HepG2 (cell line): ENCODE measurements at regions not wholly inside any gene's neighbourhood (a gene's known extent, or its start where the extent isn't known, plus 50 kb on each side); places are given as distances from the start of the nearest gene placed in this dataset.

Experiments
- ATAC-seq: fragments of 200-7000 bp; cut with Tn5 transposase; 3 replicates; pipeline ENCODE4 v1.9.1; 2020; ENCODE audit warnings: mild to moderate bottlenecking, moderate library complexity
- BruUV-seq: library from RNA; stranded (reverse); fragments of 400-500 nt; replicated peaks from 2 replicates; lab custom pipeline; 2021; lab: Mats Ljungman, UMichigan
- CTCF ChIA-PET: fragments of 300-600 bp; formaldehyde crosslinking; extraction: SDS; loops from one replicate; lab custom pipeline; 2021; ENCODE audit warnings: low total read pairs, inconsistent platforms, low intra/inter-chr PET ratio; lab: Yijun Ruan, JAX
- POLR2A ChIA-PET: fragments of 350-600 bp; sonication (Branson Sonifier 250); formaldehyde crosslinking; loops from one replicate; lab custom pipeline; 2020; ENCODE audit warnings: antibody characterized with exemption, inconsistent platforms; lab: Yijun Ruan, JAX
- DNase-seq: peaks from one replicate; pipeline ENCODE4 v3.0.0-alpha.2; 2015; ENCODE audit warnings: low spot score
- FAIRE-seq: peaks from 3 replicates; lab custom pipeline; 2011; peaks lifted over from hg19 to GRCh38; lab: Jason Lieb, UNC
- H2AFZ ChIP-seq: one replicate; pipeline ENCODE4 v1.6.1; 2011; ENCODE audit warnings: low read length, inconsistent platforms
- H3K27ac ChIP-seq: fragments of 300-600 bp; 3 replicates; pipeline ENCODE4 v1.8.0; 2011; ENCODE audit warnings: mixed run types, mild to moderate bottlenecking, mixed read lengths, low read length, inconsistent platforms; ENCODE audit not compliant: insufficient read depth; ENCODE audit errors: extremely low read length
- H3K27me3 ChIP-seq, 2 experiments: fragments of 200-600 bp in 1 of 2; 2 replicates in 1 of 2; 3 replicates in 1 of 2; pipeline versions ENCODE4 v1.6.0 to v1.8.0; 2011; ENCODE audit warnings: low read length in 2 of 2, mild to moderate bottlenecking in 2 of 2, moderate library complexity in 2 of 2, inconsistent platforms in 1 of 2; ENCODE audit not compliant: insufficient read depth in 2 of 2, control insufficient read depth in 1 of 2
- H3K36me3 ChIP-seq, 2 experiments: fragments of 200-600 bp in 1 of 2; replicated peaks in 1 of 2; 2 replicates in 1 of 2; 3 replicates in 1 of 2; pipeline versions ENCODE4 v1.5.1 to v1.8.0; 2011; ENCODE audit warnings: low read length in 2 of 2, inconsistent platforms in 1 of 2; ENCODE audit not compliant: insufficient read depth in 2 of 2, control insufficient read depth in 1 of 2
- H3K4me1 ChIP-seq: 2 replicates; pipeline ENCODE4 v1.5.1; 2012; ENCODE audit warnings: low read length, inconsistent platforms; ENCODE audit not compliant: insufficient read depth
- H3K4me2 ChIP-seq: 2 replicates; pipeline ENCODE4 v1.6.0; 2011; ENCODE audit warnings: low read depth, low read length, inconsistent platforms
- H3K4me3 ChIP-seq, 3 experiments: fragments of 200-600 bp in 1 of 3; sonication (generic), shearing (Covaris generic) in 1 of 3; replicated peaks in 1 of 3; 2 replicates each; pipeline ENCODE4 v1.5.1; 2011 to 2016; ENCODE audit warnings: low read length in 3 of 3, inconsistent platforms in 2 of 3, low read depth in 2 of 3, mild to moderate bottlenecking in 2 of 3, control low read depth in 1 of 3, mixed read lengths in 1 of 3; ENCODE audit not compliant: insufficient read depth in 1 of 3
- H3K79me2 ChIP-seq: one replicate; pipeline ENCODE4 v1.6.1; 2011; ENCODE audit warnings: low read length, inconsistent platforms; ENCODE audit not compliant: insufficient read depth
- H3K9ac ChIP-seq: 2 replicates; pipeline ENCODE4 v1.6.0; 2011; ENCODE audit warnings: mild to moderate bottlenecking, low read depth, low read length, inconsistent platforms; ENCODE audit not compliant: insufficient read depth
- H3K9me3 ChIP-seq: 2 replicates; pipeline ENCODE4 v1.5.1; 2012; ENCODE audit warnings: mild to moderate bottlenecking, low read length
- H4K20me1 ChIP-seq: 2 replicates; pipeline ENCODE4 v1.6.0; 2011; ENCODE audit warnings: inconsistent platforms, mild to moderate bottlenecking, low read length, moderate library complexity; ENCODE audit not compliant: insufficient read depth
- ARID3A ChIP-seq: IDR thresholded peaks from 2 replicates; pipeline ENCODE4 v1.6.1; 2012; ENCODE audit warnings: low read depth, low read length, improper control_type of control experiment
- ATF7 ChIP-seq, 2 experiments: fragments of 450-650 bp in 1 of 2; sonication (generic) in 1 of 2; formaldehyde crosslinking in 1 of 2; IDR thresholded peaks; 2 replicates each; pipeline versions ENCODE4 v1.4.0 to v1.6.1; 2016 to 2020; ENCODE audit warnings: antibody characterized with exemption in 1 of 2, mild to moderate bottlenecking in 1 of 2, missing genetic modification reagents in 1 of 2
- CBX5 ChIP-seq: sonication (generic); formaldehyde crosslinking; IDR thresholded peaks from 2 replicates; pipeline ENCODE4 v1.4.0; 2020; ENCODE audit warnings: missing genetic modification reagents, borderline replicate concordance
- FOXK1 ChIP-seq: sonication (generic); formaldehyde crosslinking; IDR thresholded peaks from 2 replicates; pipeline ENCODE4 v1.4.0; 2020; ENCODE audit warnings: low read depth, missing genetic modification reagents, borderline replicate concordance
- PRPF4 ChIP-seq: fragments of 200-400 bp; formaldehyde crosslinking; IDR thresholded peaks from 2 replicates; pipeline ENCODE4 v1.6.1; 2016; ENCODE audit warnings: low read length, low read depth; ENCODE audit not compliant: poor library complexity, severe bottlenecking
- RXRB ChIP-seq: IDR thresholded peaks from 2 replicates; pipeline ENCODE4 v1.6.1; 2016; ENCODE audit warnings: borderline replicate concordance, missing genetic modification reagents, missing compliant biosample characterization
- SMAD1 ChIP-seq: sonication (generic); formaldehyde crosslinking; IDR thresholded peaks from 2 replicates; pipeline ENCODE4 v1.4.0; 2020; ENCODE audit warnings: missing genetic modification reagents, low read depth, mild to moderate bottlenecking, borderline replicate concordance
- TSC22D2 ChIP-seq: sonication (generic); formaldehyde crosslinking; IDR thresholded peaks from 2 replicates; pipeline ENCODE4 v1.5.1; 2020; ENCODE audit warnings: missing genetic modification reagents, mild to moderate bottlenecking, borderline replicate concordance
- USF2 ChIP-seq, 2 experiments: sonication (generic) in 1 of 2; formaldehyde crosslinking in 1 of 2; IDR thresholded peaks; 2 replicates each; pipeline versions ENCODE4 v1.5.1 to v1.6.1; 2011 to 2020; ENCODE audit warnings: borderline replicate concordance in 1 of 2, low read depth in 1 of 2, low read length in 1 of 2, mild to moderate bottlenecking in 1 of 2, missing genetic modification reagents in 1 of 2, moderate library complexity in 1 of 2
- ZNF614 ChIP-seq: IDR thresholded peaks from 2 replicates; pipeline ENCODE4 v1.6.1; 2018; ENCODE audit warnings: missing biosample characterization, missing genetic modification reagents, inconsistent platforms, borderline replicate concordance
- WGBS: methylation state at CpG from one replicate; pipeline ENCODE4 v1.1.6; 2017; ENCODE audit warnings: low lambda C conversion rate; 5-methylcytosine and 5-hydroxymethylcytosine counted together
- in situ Hi-C: cut with HindIII; loops from 2 replicates; pipeline ENCODE4 v1.10.0; 2017; ENCODE audit warnings: low pct_unique_long_range_greater_than_20kb; ENCODE audit not compliant: extremely low pct_ligation_motif_present
- intact Hi-C: fragments of 100-400 bp; cut with micrococcal nuclease; formaldehyde crosslinking; loops from one replicate; pipeline ENCODE4 v1.10.0; 2022; ENCODE audit not compliant: unreplicated experiment
- TF ChIP-seq, protein P1 (sequence below): sonication (generic); formaldehyde crosslinking; IDR thresholded peaks from 2 replicates; pipeline ENCODE4 v1.4.0; 2020; ENCODE audit warnings: missing genetic modification reagents, borderline replicate concordance
- TF ChIP-seq, protein P2 (sequence below): sonication (generic); formaldehyde crosslinking; IDR thresholded peaks from 2 replicates; pipeline ENCODE4 v1.5.1; 2020; ENCODE audit warnings: mild to moderate bottlenecking, moderate library complexity, missing genetic modification reagents

DNA sequence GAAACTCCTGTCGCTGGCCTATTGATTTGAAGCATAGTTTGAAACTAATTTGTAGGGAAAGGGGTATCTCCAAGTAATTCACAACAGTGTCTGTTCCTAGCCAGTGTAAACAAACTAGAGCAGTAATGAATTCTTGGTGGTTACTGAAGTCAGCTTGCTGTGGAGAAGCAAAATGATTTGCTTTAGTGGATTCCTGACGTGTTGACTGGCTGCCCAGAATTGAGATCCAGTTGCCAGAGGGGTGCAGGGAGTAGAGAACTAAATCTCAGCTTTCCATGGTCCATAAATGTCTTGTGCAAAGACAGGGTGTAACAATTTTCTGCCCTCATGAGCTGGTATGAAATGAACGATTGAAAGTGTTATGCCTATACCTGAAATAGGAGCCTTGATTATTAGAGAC is 382.5 kb upstream of the KIRREL3 start (continued):
- TF ChIP-seq, protein P1, sequence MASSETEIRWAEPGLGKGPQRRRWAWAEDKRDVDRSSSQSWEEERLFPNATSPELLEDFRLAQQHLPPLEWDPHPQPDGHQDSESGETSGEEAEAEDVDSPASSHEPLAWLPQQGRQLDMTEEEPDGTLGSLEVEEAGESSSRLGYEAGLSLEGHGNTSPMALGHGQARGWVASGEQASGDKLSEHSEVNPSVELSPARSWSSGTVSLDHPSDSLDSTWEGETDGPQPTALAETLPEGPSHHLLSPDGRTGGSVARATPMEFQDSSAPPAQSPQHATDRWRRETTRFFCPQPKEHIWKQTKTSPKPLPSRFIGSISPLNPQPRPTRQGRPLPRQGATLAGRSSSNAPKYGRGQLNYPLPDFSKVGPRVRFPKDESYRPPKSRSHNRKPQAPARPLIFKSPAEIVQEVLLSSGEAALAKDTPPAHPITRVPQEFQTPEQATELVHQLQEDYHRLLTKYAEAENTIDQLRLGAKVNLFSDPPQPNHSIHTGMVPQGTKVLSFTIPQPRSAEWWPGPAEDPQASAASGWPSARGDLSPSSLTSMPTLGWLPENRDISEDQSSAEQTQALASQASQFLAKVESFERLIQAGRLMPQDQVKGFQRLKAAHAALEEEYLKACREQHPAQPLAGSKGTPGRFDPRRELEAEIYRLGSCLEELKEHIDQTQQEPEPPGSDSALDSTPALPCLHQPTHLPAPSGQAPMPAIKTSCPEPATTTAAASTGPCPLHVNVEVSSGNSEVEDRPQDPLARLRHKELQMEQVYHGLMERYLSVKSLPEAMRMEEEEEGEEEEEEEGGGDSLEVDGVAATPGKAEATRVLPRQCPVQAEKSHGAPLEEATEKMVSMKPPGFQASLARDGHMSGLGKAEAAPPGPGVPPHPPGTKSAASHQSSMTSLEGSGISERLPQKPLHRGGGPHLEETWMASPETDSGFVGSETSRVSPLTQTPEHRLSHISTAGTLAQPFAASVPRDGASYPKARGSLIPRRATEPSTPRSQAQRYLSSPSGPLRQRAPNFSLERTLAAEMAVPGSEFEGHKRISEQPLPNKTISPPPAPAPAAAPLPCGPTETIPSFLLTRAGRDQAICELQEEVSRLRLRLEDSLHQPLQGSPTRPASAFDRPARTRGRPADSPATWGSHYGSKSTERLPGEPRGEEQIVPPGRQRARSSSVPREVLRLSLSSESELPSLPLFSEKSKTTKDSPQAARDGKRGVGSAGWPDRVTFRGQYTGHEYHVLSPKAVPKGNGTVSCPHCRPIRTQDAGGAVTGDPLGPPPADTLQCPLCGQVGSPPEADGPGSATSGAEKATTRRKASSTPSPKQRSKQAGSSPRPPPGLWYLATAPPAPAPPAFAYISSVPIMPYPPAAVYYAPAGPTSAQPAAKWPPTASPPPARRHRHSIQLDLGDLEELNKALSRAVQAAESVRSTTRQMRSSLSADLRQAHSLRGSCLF: no peak
- no peak for TF ChIP-seq TSC22D2
- TF ChIP-seq, all 625 proteins: peak for 0

- H3K4me3 ChIP-seq: no peak overlapping the region
- no peak overlapping the region for H3K9ac ChIP-seq
- H4K20me1 ChIP-seq: no peaks in the 10 kb centered on the region
- H3K27me3 ChIP-seq: no peaks in the 10 kb centered on the region
- ChIA-PET POLR2A (no interaction called here), CTCF (no interaction called here)
- in situ Hi-C loops (no loop called here), intact Hi-C loops (no loop called here)
- BruUV-seq: no TSS peak
- no peak overlapping the region for H3K4me2 ChIP-seq
- ATAC-seq (no peak), DNase-seq (no peak), FAIRE-seq (no peak)
- no peak overlapping the region for H3K27ac ChIP-seq
- H3K4me1 ChIP-seq: no peaks in the 10 kb centered on the region
- no peaks in the 10 kb centered on the region for H3K36me3 ChIP-seq
- H3K79me2 ChIP-seq: no peaks in the 10 kb centered on the region
- H3K9me3 ChIP-seq: no peaks in the 10 kb centered on the region
- no peak overlapping the region for H2AFZ ChIP-seq
- 22% methylated on average over 3 of the region's 3 CpGs for WGBS
- TF ChIP-seq USF2 (IDR thresholded peaks at IDR 0.05; ENCODE audit: low read depth, low read length): no peak
- TF ChIP-seq USF2 (CRISPR knock-in tag; IDR thresholded peaks at IDR 0.05; ENCODE audit: borderline replicate concordance): no peak
- TF ChIP-seq PRPF4: no peak
- TF ChIP-seq FOXK1 (CRISPR knock-in tag): no peak
- TF ChIP-seq ATF7 (IDR thresholded peaks at IDR 0.05): no peak
- no peak for TF ChIP-seq ATF7 (CRISPR knock-in tag; IDR thresholded peaks at IDR 0.05)
- TF ChIP-seq SMAD1: no peak
- TF ChIP-seq CBX5 (CRISPR knock-in tag): no peak
- TF ChIP-seq RXRB (CRISPR knock-in tag): no peak
- TF ChIP-seq ARID3A: no peak
- TF ChIP-seq, protein P2, sequence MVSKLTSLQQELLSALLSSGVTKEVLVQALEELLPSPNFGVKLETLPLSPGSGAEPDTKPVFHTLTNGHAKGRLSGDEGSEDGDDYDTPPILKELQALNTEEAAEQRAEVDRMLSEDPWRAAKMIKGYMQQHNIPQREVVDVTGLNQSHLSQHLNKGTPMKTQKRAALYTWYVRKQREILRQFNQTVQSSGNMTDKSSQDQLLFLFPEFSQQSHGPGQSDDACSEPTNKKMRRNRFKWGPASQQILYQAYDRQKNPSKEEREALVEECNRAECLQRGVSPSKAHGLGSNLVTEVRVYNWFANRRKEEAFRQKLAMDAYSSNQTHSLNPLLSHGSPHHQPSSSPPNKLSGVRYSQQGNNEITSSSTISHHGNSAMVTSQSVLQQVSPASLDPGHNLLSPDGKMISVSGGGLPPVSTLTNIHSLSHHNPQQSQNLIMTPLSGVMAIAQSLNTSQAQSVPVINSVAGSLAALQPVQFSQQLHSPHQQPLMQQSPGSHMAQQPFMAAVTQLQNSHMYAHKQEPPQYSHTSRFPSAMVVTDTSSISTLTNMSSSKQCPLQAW (CRISPR knock-in tag): no peak
- no peak for TF ChIP-seq ZNF614 (CRISPR knock-in tag)
Measured at GRCh38 chr11:127381247-127381646, 380.7 kb upstream of the KIRREL3 start.
